H9 (cell line): ENCODE measurements at regions not wholly inside any gene's neighbourhood (a gene's known extent, or its start where the extent isn't known, plus 50 kb on each side); places are given as distances from the start of the nearest gene placed in this dataset.

ENCODE experiments used
- DNase-seq: peaks from one replicate; pipeline ENCODE4 v3.0.0-alpha.2; 2017
- H2AFZ ChIP-seq: one replicate; pipeline ENCODE4 v1.6.1; 2013; ENCODE audit warnings: mild to moderate bottlenecking, low read length, control low read depth, moderate library complexity
- H2AK5ac ChIP-seq: 2 replicates; pipeline ENCODE4 v1.6.1; 2013; ENCODE audit warnings: low read length, control low read depth, mixed read lengths; ENCODE audit not compliant: insufficient read length
- H2BK120ac ChIP-seq: one replicate; pipeline ENCODE4 v1.6.1; 2013; ENCODE audit warnings: low read depth, mild to moderate bottlenecking, low read length, control low read depth, inconsistent platforms; ENCODE audit not compliant: poor library complexity, severe bottlenecking
- H2BK12ac ChIP-seq: 2 replicates; pipeline ENCODE4 v1.6.1; 2013; ENCODE audit warnings: low read length, control low read depth, mixed read lengths, low read depth; ENCODE audit not compliant: insufficient read length
- H2BK15ac ChIP-seq: 2 replicates; pipeline ENCODE4 v1.6.1; 2013; ENCODE audit warnings: low read depth, low read length, control low read depth
- H2BK20ac ChIP-seq: one replicate; pipeline ENCODE4 v1.6.1; 2013; ENCODE audit warnings: low read depth, mild to moderate bottlenecking, low read length, control low read depth, inconsistent platforms; ENCODE audit not compliant: poor library complexity, severe bottlenecking
- H2BK5ac ChIP-seq: 2 replicates; pipeline ENCODE4 v1.6.1; 2013; ENCODE audit warnings: low read length, control low read depth, mixed read lengths; ENCODE audit not compliant: insufficient read length
- H3K14ac ChIP-seq: 2 replicates; pipeline ENCODE4 v1.6.1; 2013; ENCODE audit warnings: low read length, control low read depth; ENCODE audit not compliant: insufficient read depth
- H3K18ac ChIP-seq: 2 replicates; pipeline ENCODE4 v1.6.1; 2013; ENCODE audit warnings: low read depth, mild to moderate bottlenecking, mixed read lengths, low read length, control low read depth; ENCODE audit not compliant: insufficient read length
- H3K23ac ChIP-seq: 2 replicates; pipeline ENCODE4 v1.6.1; 2013; ENCODE audit warnings: low read length, control low read depth, mixed read lengths, low read depth; ENCODE audit not compliant: insufficient read length
- H3K23me2 ChIP-seq: 2 replicates; pipeline ENCODE4 v1.6.1; 2013; ENCODE audit warnings: low read depth, mild to moderate bottlenecking, mixed read lengths, low read length, control low read depth; ENCODE audit not compliant: insufficient read length, poor library complexity, severe bottlenecking
- H3K27ac ChIP-seq: 2 replicates; pipeline ENCODE4 v1.5.1; 2013; ENCODE audit warnings: low read length, control low read depth, mixed read lengths, low read depth; ENCODE audit not compliant: insufficient read length
- H3K27me3 ChIP-seq: 2 replicates; pipeline ENCODE4 v1.6.1; 2013; ENCODE audit warnings: low read length, control low read depth, inconsistent platforms; ENCODE audit not compliant: insufficient read depth
- H3K4ac ChIP-seq: 2 replicates; pipeline ENCODE4 v1.6.1; 2013; ENCODE audit warnings: low read depth, mild to moderate bottlenecking, control low read depth, inconsistent platforms, low read length, moderate library complexity
- H3K4me1 ChIP-seq: 2 replicates; pipeline ENCODE4 v1.6.1; 2013; ENCODE audit warnings: low read length, control low read depth, inconsistent platforms; ENCODE audit not compliant: insufficient read depth
- H3K4me2 ChIP-seq: 2 replicates; pipeline ENCODE4 v1.6.1; 2013; ENCODE audit warnings: low read length, control low read depth, mixed read lengths; ENCODE audit not compliant: insufficient read length, insufficient read depth
- H3K56ac ChIP-seq: 2 replicates; pipeline ENCODE4 v1.6.1; 2013; ENCODE audit warnings: low read depth, mild to moderate bottlenecking, mixed read lengths, low read length, control low read depth; ENCODE audit not compliant: insufficient read length
- H3K79me1 ChIP-seq: 2 replicates; pipeline ENCODE4 v1.6.1; 2013; ENCODE audit warnings: low read depth, mild to moderate bottlenecking, moderate library complexity, low read length, control low read depth, inconsistent platforms; ENCODE audit not compliant: insufficient read depth, poor library complexity, severe bottlenecking
- H3K79me2 ChIP-seq: 2 replicates; pipeline ENCODE4 v1.6.1; 2013; ENCODE audit warnings: low read length, control low read depth, inconsistent platforms; ENCODE audit not compliant: insufficient read depth
- H3K9ac ChIP-seq: 2 replicates; pipeline ENCODE4 v1.6.1; 2013; ENCODE audit warnings: low read length, control low read depth, mixed read lengths; ENCODE audit not compliant: insufficient read length; ENCODE audit errors: extremely low read depth
- H3K9me3 ChIP-seq: one replicate; pipeline ENCODE4 v1.6.1; 2013; ENCODE audit warnings: low read depth, low read length, inconsistent platforms; ENCODE audit not compliant: control insufficient read depth
- H3T11ph ChIP-seq: one replicate; pipeline ENCODE4 v1.6.1; 2013; ENCODE audit warnings: mild to moderate bottlenecking, low read length, control low read depth, inconsistent platforms
- H4K20me1 ChIP-seq: one replicate; pipeline ENCODE4 v1.6.1; 2013; ENCODE audit not compliant: control insufficient read depth, insufficient read length, insufficient read depth
- H4K5ac ChIP-seq: 2 replicates; pipeline ENCODE4 v1.6.1; 2013; ENCODE audit warnings: low read depth, mild to moderate bottlenecking, mixed read lengths, low read length, control low read depth; ENCODE audit not compliant: insufficient read length
- H4K8ac ChIP-seq: replicated peaks from 2 replicates; pipeline ENCODE4 v1.6.1; 2013; ENCODE audit warnings: low read length, control low read depth, mixed read lengths, low read depth; ENCODE audit not compliant: insufficient read length
- H4K91ac ChIP-seq: 2 replicates; pipeline ENCODE4 v1.6.1; 2013; ENCODE audit warnings: low read depth, mild to moderate bottlenecking, moderate library complexity, mixed read lengths, low read length, control low read depth; ENCODE audit not compliant: insufficient read length
- H3K27ac Mint-ChIP-seq, 3 experiments: 2 replicates in 2 of 3; 3 replicates in 1 of 3; pipeline ENCODE4 v1.8.0; 2020 to 2021; ENCODE audit warnings: mixed read lengths in 3 of 3, mild to moderate bottlenecking in 1 of 3, moderate library complexity in 1 of 3
- H3K27me3 Mint-ChIP-seq: 2 replicates; pipeline ENCODE4 v1.8.0; 2021; ENCODE audit warnings: low read depth, mild to moderate bottlenecking, moderate library complexity, mixed read lengths
- H3K36me3 Mint-ChIP-seq, 3 experiments: 2 replicates in 2 of 3; 3 replicates in 1 of 3; pipeline ENCODE4 v1.8.0; 2020 to 2021; ENCODE audit warnings: low read depth in 3 of 3, mixed read lengths in 3 of 3; ENCODE audit not compliant: insufficient read depth in 1 of 3
- H3K4me1 Mint-ChIP-seq, 2 experiments: 2 replicates each; pipeline ENCODE4 v1.8.0; 2020; ENCODE audit warnings: mixed read lengths in 2 of 2
- H3K4me3 Mint-ChIP-seq, 2 experiments: 2 replicates in 1 of 2; 3 replicates in 1 of 2; pipeline ENCODE4 v1.8.0; 2020 to 2021; ENCODE audit warnings: mild to moderate bottlenecking in 2 of 2, mixed read lengths in 2 of 2, moderate library complexity in 1 of 2
- H3K9me3 Mint-ChIP-seq, 2 experiments: 2 replicates in 1 of 2; 3 replicates in 1 of 2; pipeline ENCODE4 v1.8.0; 2020; ENCODE audit warnings: mild to moderate bottlenecking in 2 of 2, mixed read lengths in 2 of 2, moderate library complexity in 1 of 2
- WGBS: extraction: QIAGEN DNeasy Blood & Tissue Kit; methylation state at CpG from one replicate; pipeline ENCODE4 v1.1.7; 2013; ENCODE audit warnings: missing lambda C conversion rate, low lambda C conversion rate, mixed read lengths; ENCODE audit not compliant: insufficient read length; ENCODE audit errors: extremely low coverage; 5-methylcytosine and 5-hydroxymethylcytosine counted together
- TF ChIP-seq, protein P1 (sequence below): fragments of 200-600 bp; sonication (generic); conservative IDR thresholded peaks from 3 replicates; pipeline ENCODE4 v1.8.0; 2021; ENCODE audit warnings: antibody characterized with exemption, mild to moderate bottlenecking

DNA sequence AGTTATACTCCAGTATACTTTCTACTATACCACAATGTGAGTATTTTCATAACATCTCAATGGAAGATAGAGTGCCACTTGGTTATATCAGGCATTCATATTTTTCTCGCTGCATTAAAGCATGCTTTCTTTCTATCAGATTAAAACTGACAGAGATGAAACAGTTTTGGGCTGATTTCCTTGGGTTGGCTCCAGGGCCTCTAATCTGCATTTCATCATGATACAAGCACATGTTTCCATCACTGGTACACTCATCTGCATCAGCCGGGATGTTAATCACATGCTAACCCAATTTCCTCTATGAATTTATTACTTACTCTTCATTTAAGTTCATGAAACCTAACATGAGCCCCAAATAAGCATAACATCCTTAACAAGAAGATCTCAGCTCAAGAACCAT, 289.0 kb upstream of the DAB1 start:
- Histone ChIP-seq H2BK20ac (no peak overlapping the region), H3K27me3 (no peaks in the 10 kb centered on the region), H3K18ac (no peak overlapping the region), H3K4ac (no peak overlapping the region), H3K4me1 (peaks cover 5% of the 10 kb centered on the region; the same call in 1 of the 2 replicates), H3K9ac (no peak overlapping the region), H4K20me1 (no peaks in the 10 kb centered on the region), H2AK5ac (no peak overlapping the region), H3K14ac (no peak overlapping the region), H3K4me2 (no peak overlapping the region), H4K8ac (no peak overlapping the region), H3K56ac (no peak overlapping the region), H2BK12ac (no peak overlapping the region), H3K23ac (no peak overlapping the region), H2BK15ac (no peak overlapping the region), H2BK5ac (no peak overlapping the region), H4K5ac (no peak overlapping the region), H3K9me3 (no peaks in the 10 kb centered on the region), H3T11ph (no peak overlapping the region), H3K27ac (no peak overlapping the region), H3K79me2 (no peaks in the 10 kb centered on the region), H2AFZ (no peak overlapping the region), H3K23me2 (no peaks in the 10 kb centered on the region), H3K79me1 (no peaks in the 10 kb centered on the region), H4K91ac (no peak overlapping the region), H2BK120ac (no peak overlapping the region)
- no CpG with 5 or more reads among the region's 2 CpGs for WGBS
- no peaks in the 10 kb centered on the region for H3K27me3 Mint-ChIP-seq
- no peak for DNase-seq
- TF ChIP-seq, protein P1, sequence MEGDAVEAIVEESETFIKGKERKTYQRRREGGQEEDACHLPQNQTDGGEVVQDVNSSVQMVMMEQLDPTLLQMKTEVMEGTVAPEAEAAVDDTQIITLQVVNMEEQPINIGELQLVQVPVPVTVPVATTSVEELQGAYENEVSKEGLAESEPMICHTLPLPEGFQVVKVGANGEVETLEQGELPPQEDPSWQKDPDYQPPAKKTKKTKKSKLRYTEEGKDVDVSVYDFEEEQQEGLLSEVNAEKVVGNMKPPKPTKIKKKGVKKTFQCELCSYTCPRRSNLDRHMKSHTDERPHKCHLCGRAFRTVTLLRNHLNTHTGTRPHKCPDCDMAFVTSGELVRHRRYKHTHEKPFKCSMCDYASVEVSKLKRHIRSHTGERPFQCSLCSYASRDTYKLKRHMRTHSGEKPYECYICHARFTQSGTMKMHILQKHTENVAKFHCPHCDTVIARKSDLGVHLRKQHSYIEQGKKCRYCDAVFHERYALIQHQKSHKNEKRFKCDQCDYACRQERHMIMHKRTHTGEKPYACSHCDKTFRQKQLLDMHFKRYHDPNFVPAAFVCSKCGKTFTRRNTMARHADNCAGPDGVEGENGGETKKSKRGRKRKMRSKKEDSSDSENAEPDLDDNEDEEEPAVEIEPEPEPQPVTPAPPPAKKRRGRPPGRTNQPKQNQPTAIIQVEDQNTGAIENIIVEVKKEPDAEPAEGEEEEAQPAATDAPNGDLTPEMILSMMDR = no peak
- H3K9me3 Mint-ChIP-seq = peaks cover 0 to 4% of the 10 kb centered on the region in 2 experiments; a peak in 1 of 5 replicates
- peaks cover 0 to 4% (median 3%) of the 10 kb centered on the region in 3 experiments; a peak in 1 of 7 replicates for H3K36me3 Mint-ChIP-seq
- H3K27ac Mint-ChIP-seq = no peak overlapping the region
- H3K4me1 Mint-ChIP-seq = peaks cover 17 to 18% of the 10 kb centered on the region in 2 experiments
- H3K4me3 Mint-ChIP-seq = no peak overlapping the region
